ENCODE measurements at regions not wholly inside any gene's neighbourhood (a gene's known extent, or its start where the extent isn't known, plus 50 kb on each side); places are given as distances from the start of the nearest gene placed in this dataset.

DNA sequence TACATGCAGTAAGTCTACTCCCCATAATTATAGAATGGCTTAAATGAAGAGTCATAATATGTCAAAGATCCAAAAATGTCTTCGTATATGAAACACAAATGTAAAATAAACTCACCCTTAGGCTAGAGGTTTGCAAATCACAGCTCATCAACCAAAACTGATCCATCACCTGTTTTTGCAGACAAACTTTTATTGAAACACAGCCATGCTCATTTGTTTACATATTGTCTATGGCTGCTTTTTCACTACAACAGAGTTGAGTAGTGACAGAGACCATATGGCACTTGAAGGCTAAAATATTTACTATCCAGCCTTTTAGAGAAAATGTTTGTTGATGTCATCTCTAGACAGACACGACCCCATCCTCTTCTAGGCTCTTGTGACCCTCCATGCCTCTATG lies 64.5 kb upstream of the GEMIN8 start:
- no peak for TF ChIP-seq CTCF (IDR thresholded peaks at IDR 0.05; ENCODE audit: low read length)
- TF ChIP-seq EZH2 (IDR thresholded peaks at IDR 0.05; ENCODE audit: borderline replicate concordance, low read length): no peak
